Hepatocyte (in vitro differentiated cells): ENCODE measurements at regions not wholly inside any gene's neighbourhood (a gene's known extent, or its start where the extent isn't known, plus 50 kb on each side); places are given as distances from the start of the nearest gene placed in this dataset.

ENCODE experiments used
- CTCF ChIP-seq: fragments of 200-600 bp; sonication (generic); IDR thresholded peaks from 2 replicates; pipeline ENCODE4 v1.5.1; 2016; ENCODE audit warnings: antibody characterized with exemption, mild to moderate bottlenecking; ENCODE audit not compliant: poor library complexity
- EZH2 ChIP-seq: fragments of 200-600 bp; sonication (generic); IDR thresholded peaks from 2 replicates; pipeline ENCODE4 v1.6.1; 2016; ENCODE audit warnings: antibody characterized with exemption, mild to moderate bottlenecking, borderline replicate concordance
- EZH2phosphoT487 ChIP-seq: fragments of 200-600 bp; sonication (generic); IDR thresholded peaks from one replicate; pipeline ENCODE4 v1.6.1; 2018; ENCODE audit warnings: antibody characterized with exemption, mild to moderate bottlenecking, low read depth, moderate library complexity; ENCODE audit not compliant: unreplicated experiment, severe bottlenecking

GRCh38 chr3:137082763-137083162, 125.0 kb downstream of the IL20RB start:
- TF ChIP-seq CTCF (no peak), EZH2 (no peak), EZH2phosphoT487 (no peak)
